Naive thymus-derived CD4-positive, alpha-beta T cell (primary cell): ENCODE measurements at regions not wholly inside any gene's neighbourhood (a gene's known extent, or its start where the extent isn't known, plus 50 kb on each side); places are given as distances from the start of the nearest gene placed in this dataset.

ENCODE experiments used
- ATAC-seq: fragments of 150-1000 bp; cut with Tn5 transposase; 2 replicates; pipeline ENCODE4 v1.10.0; 2021; ENCODE audit warnings: mild to moderate bottlenecking, moderate library complexity
- CTCF ChIA-PET: fragments of 350-600 bp; sonication (Branson Sonifier 250); formaldehyde crosslinking; loops from one replicate; lab custom pipeline; 2021; ENCODE audit warnings: antibody characterized with exemption; lab: Charles Lee
- POLR2A ChIA-PET: fragments of 350-600 bp; sonication (Branson Sonifier 250); formaldehyde crosslinking; loops from one replicate; lab custom pipeline; 2021; ENCODE audit warnings: antibody characterized with exemption, inconsistent platforms; lab: Charles Lee
- DNase-seq, 9 donors: peaks; one replicate each; pipeline versions ENCODE4 v3.0.0 to v3.0.0-alpha.2; 2020 to 2022; ENCODE audit warnings: mixed read lengths in 1 of 9
- H3K27ac ChIP-seq: one replicate; pipeline ENCODE4 v1.7.0; 2013; ENCODE audit warnings: mild to moderate bottlenecking, low read depth, low read length, moderate library complexity
- H3K27me3 ChIP-seq, 2 donors: one replicate each; pipeline ENCODE4 v1.7.0; 2013; ENCODE audit warnings: low read length in 2 of 2, mild to moderate bottlenecking in 2 of 2, moderate library complexity in 2 of 2; ENCODE audit not compliant: control insufficient read depth in 2 of 2, insufficient read depth in 2 of 2
- H3K36me3 ChIP-seq, 3 experiments: 1 replicate in 2 of 3; 2 replicates in 1 of 3; pipeline ENCODE4 v1.7.0; 2013; ENCODE audit warnings: low read length in 3 of 3, mild to moderate bottlenecking in 3 of 3, moderate library complexity in 1 of 3; ENCODE audit not compliant: insufficient read depth in 3 of 3, control insufficient read depth in 2 of 3
- H3K4me1 ChIP-seq, 2 donors: one replicate each; pipeline ENCODE4 v1.7.0; 2013; ENCODE audit warnings: low read length in 2 of 2, mild to moderate bottlenecking in 2 of 2, moderate library complexity in 1 of 2; ENCODE audit not compliant: control insufficient read depth in 2 of 2, insufficient read depth in 2 of 2
- H3K4me3 ChIP-seq: 2 replicates; pipeline ENCODE4 v1.7.0; 2013; ENCODE audit warnings: mild to moderate bottlenecking, low read length
- H3K9me3 ChIP-seq, 3 experiments: 1 replicate in 2 of 3; 2 replicates in 1 of 3; pipeline ENCODE4 v1.7.0; 2013; ENCODE audit warnings: low read length in 3 of 3; ENCODE audit not compliant: control insufficient read depth in 2 of 3
- H3K27ac Mint-ChIP-seq, 9 donors: one replicate each; pipeline ENCODE4 v1.8.0; 2020 to 2022; ENCODE audit warnings: mixed read lengths in 9 of 9, mild to moderate bottlenecking in 8 of 9, moderate library complexity in 5 of 9, inconsistent platforms in 2 of 9
- H3K27me3 Mint-ChIP-seq, 5 donors: one replicate each; pipeline ENCODE4 v1.8.0; 2021 to 2022; ENCODE audit warnings: mixed read lengths in 5 of 5, mild to moderate bottlenecking in 1 of 5
- H3K36me3 Mint-ChIP-seq, 5 donors: one replicate each; pipeline ENCODE4 v1.8.0; 2020 to 2022; ENCODE audit warnings: mixed read lengths in 5 of 5, mild to moderate bottlenecking in 3 of 5, inconsistent platforms in 1 of 5
- H3K4me1 Mint-ChIP-seq, 7 donors: one replicate each; pipeline ENCODE4 v1.8.0; 2020 to 2022; ENCODE audit warnings: mixed read lengths in 7 of 7, mild to moderate bottlenecking in 3 of 7, inconsistent platforms in 1 of 7
- H3K4me3 Mint-ChIP-seq, 10 donors: one replicate each; pipeline ENCODE4 v1.8.0; 2020 to 2022; ENCODE audit warnings: mild to moderate bottlenecking in 10 of 10, mixed read lengths in 10 of 10, moderate library complexity in 6 of 10, inconsistent platforms in 2 of 10
- H3K9me3 Mint-ChIP-seq, 11 donors: one replicate each; pipeline ENCODE4 v1.8.0; 2020 to 2022; ENCODE audit warnings: mixed read lengths in 11 of 11, mild to moderate bottlenecking in 4 of 11, inconsistent platforms in 1 of 11, moderate library complexity in 1 of 11
- intact Hi-C, 2 donors: fragments of 100-400 bp; cut with micrococcal nuclease; formaldehyde crosslinking; loops; one replicate each; pipeline ENCODE4 v1.15.1; 2023

- Histone ChIP-seq H3K36me3 (no peaks in the 10 kb centered on the region), H3K9me3 (no peaks in the 10 kb centered on the region), H3K27ac (no peak overlapping the region), H3K27me3 (no peaks in the 10 kb centered on the region), H3K4me3 (no peak overlapping the region), H3K4me1 (no peaks in the 10 kb centered on the region)
- CTCF ChIA-PET, result interaction anchor here (0.6 kb wide), 1 partner anchor 695 kb away, joined by 3 read pairs; no protein-coding TSS in a partner anchor
- Mint-ChIP-seq H3K9me3 (peaks cover 0 to 4% (median 0%) of the 10 kb centered on the region in 11 donors), H3K27me3 (no peaks in the 10 kb centered on the region), H3K27ac (no peak overlapping the region), H3K4me3 (no peak overlapping the region), H3K36me3 (no peaks in the 10 kb centered on the region), H3K4me1 (peaks cover 0 to 2% (median 0%) of the 10 kb centered on the region in 7 donors)
- ATAC-seq (no peak), DNase-seq (no peak)
- POLR2A ChIA-PET, result no interaction called here
- intact Hi-C loops, result no loop called here
Measured at GRCh38 chr7:47661051-47661714, 79.3 kb upstream of the TNS3 start.

- no peaks in the 10 kb centered on the region for H3K9me3 ChIP-seq
- no peak overlapping the region for H3K27ac Mint-ChIP-seq
- intact Hi-C loops, result no loop called here
- H3K36me3 ChIP-seq, result no peaks in the 10 kb centered on the region
- H3K4me1 Mint-ChIP-seq, result peaks cover 0 to 2% (median 0%) of the 10 kb centered on the region in 7 donors
- H3K36me3 Mint-ChIP-seq, result no peaks in the 10 kb centered on the region
- no peaks in the 10 kb centered on the region for H3K27me3 Mint-ChIP-seq
- H3K4me3 Mint-ChIP-seq, result no peak overlapping the region
- CTCF ChIA-PET, result no interaction called here
- H3K4me1 ChIP-seq, result no peaks in the 10 kb centered on the region
- no peak overlapping the region for H3K27ac ChIP-seq
- no peaks in the 10 kb centered on the region for H3K9me3 Mint-ChIP-seq
- no peaks in the 10 kb centered on the region for H3K27me3 ChIP-seq
- POLR2A ChIA-PET, result no interaction called here
- ATAC-seq, result peak; percentile 8
- no peak for DNase-seq
- H3K4me3 ChIP-seq, result no peak overlapping the region
Measured at GRCh38 chr7:47659664-47660462, 78.0 kb upstream of the TNS3 start.

- intact Hi-C loops, result no loop called here
- no peaks in the 10 kb centered on the region for H3K9me3 Mint-ChIP-seq
- no peak overlapping the region for H3K27ac Mint-ChIP-seq
- Histone ChIP-seq H3K4me3 (no peak overlapping the region), H3K27ac (no peak overlapping the region), H3K36me3 (no peaks in the 10 kb centered on the region), H3K4me1 (no peaks in the 10 kb centered on the region), H3K27me3 (no peaks in the 10 kb centered on the region), H3K9me3 (no peaks in the 10 kb centered on the region)
- ChIA-PET POLR2A (no interaction called here), CTCF (no interaction called here)
- DNase-seq (no peak), ATAC-seq (peak; percentile 12)
- peaks cover 0 to 2% (median 0%) of the 10 kb centered on the region in 7 donors for H3K4me1 Mint-ChIP-seq
- no peaks in the 10 kb centered on the region for H3K36me3 Mint-ChIP-seq
- H3K4me3 Mint-ChIP-seq, result no peak overlapping the region
- H3K27me3 Mint-ChIP-seq, result no peaks in the 10 kb centered on the region
Measured at GRCh38 chr7:47658886-47659635, 77.2 kb upstream of the TNS3 start.

GRCh38 chr7:47657126-47657525 lies 75.2 kb upstream of the TNS3 start:
- no peaks in the 10 kb centered on the region for H3K36me3 Mint-ChIP-seq
- POLR2A ChIA-PET, result no interaction called here

GRCh38 chr7:47654672-47655298 lies 72.9 kb upstream of the TNS3 start:
- Histone ChIP-seq H3K27ac (no peak overlapping the region), H3K4me1 (no peaks in the 10 kb centered on the region), H3K4me3 (no peak overlapping the region), H3K36me3 (no peaks in the 10 kb centered on the region), H3K27me3 (no peaks in the 10 kb centered on the region), H3K9me3 (no peaks in the 10 kb centered on the region)
- H3K9me3 Mint-ChIP-seq, result no peaks in the 10 kb centered on the region
- H3K27ac Mint-ChIP-seq, result no peak overlapping the region
- ATAC-seq (no peak), DNase-seq (no peak)
- CTCF ChIA-PET, result no interaction called here
- no peak overlapping the region for H3K4me3 Mint-ChIP-seq
- H3K4me1 Mint-ChIP-seq, result peaks cover 0 to 5% (median 0%) of the 10 kb centered on the region in 7 donors
- intact Hi-C loops, result no loop called here
- POLR2A ChIA-PET, result no interaction called here
- H3K27me3 Mint-ChIP-seq, result no peaks in the 10 kb centered on the region
- H3K36me3 Mint-ChIP-seq, result no peaks in the 10 kb centered on the region

More at GRCh38 chr7:47657126-47657525, 75.2 kb upstream of the TNS3 start:
- Histone ChIP-seq H3K36me3 (no peaks in the 10 kb centered on the region), H3K9me3 (no peaks in the 10 kb centered on the region), H3K27me3 (no peaks in the 10 kb centered on the region), H3K4me1 (no peaks in the 10 kb centered on the region), H3K27ac (no peak overlapping the region), H3K4me3 (no peak overlapping the region)
- Mint-ChIP-seq H3K9me3 (no peaks in the 10 kb centered on the region), H3K27me3 (no peaks in the 10 kb centered on the region), H3K4me1 (peaks cover 0 to 5% (median 0%) of the 10 kb centered on the region in 7 donors), H3K27ac (no peak overlapping the region), H3K4me3 (no peak overlapping the region)
- CTCF ChIA-PET, result no interaction called here
- DNase-seq (no peak), ATAC-seq (no peak)
- intact Hi-C loops, result no loop called here

- ATAC-seq (no peak), DNase-seq (no peak)
- H3K27ac Mint-ChIP-seq, result no peak overlapping the region
- H3K9me3 Mint-ChIP-seq, result no peaks in the 10 kb centered on the region
- Histone ChIP-seq H3K4me1 (no peaks in the 10 kb centered on the region), H3K36me3 (no peaks in the 10 kb centered on the region), H3K27ac (no peak overlapping the region), H3K4me3 (no peak overlapping the region), H3K9me3 (no peaks in the 10 kb centered on the region), H3K27me3 (no peaks in the 10 kb centered on the region)
- H3K4me1 Mint-ChIP-seq, result peaks cover 0 to 5% (median 0%) of the 10 kb centered on the region in 7 donors
- H3K36me3 Mint-ChIP-seq, result no peaks in the 10 kb centered on the region
- no peak overlapping the region for H3K4me3 Mint-ChIP-seq
- POLR2A ChIA-PET, result no interaction called here
- H3K27me3 Mint-ChIP-seq, result no peaks in the 10 kb centered on the region
- CTCF ChIA-PET, result no interaction called here
- intact Hi-C loops, result no loop called here
Measured at GRCh38 chr7:47653550-47654411, 71.9 kb upstream of the TNS3 start.
